CD8-positive, alpha-beta memory T cell (primary cell): ENCODE measurements at regions not wholly inside any gene's neighbourhood (a gene's known extent, or its start where the extent isn't known, plus 50 kb on each side); places are given as distances from the start of the nearest gene placed in this dataset.

Experiments used
- CTCF ChIA-PET: fragments of 350-600 bp; sonication (Branson Sonifier 250); formaldehyde crosslinking; loops from one replicate; lab custom pipeline; 2021; ENCODE audit warnings: antibody characterized with exemption; lab: Charles Lee
- POLR2A ChIA-PET: fragments of 350-600 bp; sonication (Branson Sonifier 250); formaldehyde crosslinking; loops from one replicate; lab custom pipeline; 2021; ENCODE audit warnings: antibody characterized with exemption; lab: Charles Lee
- DNase-seq, 5 donors: peaks; one replicate each; pipeline versions ENCODE4 v3.0.0 to v3.0.0-alpha.2; 2020 to 2022; ENCODE audit warnings: mixed read lengths in 1 of 5
- H3K27ac ChIP-seq: one replicate; pipeline ENCODE4 v1.7.0; 2013; ENCODE audit warnings: low read depth, mild to moderate bottlenecking, low read length, moderate library complexity
- H3K27me3 ChIP-seq: 2 replicates; pipeline ENCODE4 v1.7.0; 2013; ENCODE audit warnings: low read length, mild to moderate bottlenecking; ENCODE audit not compliant: insufficient read depth, poor library complexity, severe bottlenecking
- H3K36me3 ChIP-seq: 2 replicates; pipeline ENCODE4 v1.7.0; 2013; ENCODE audit warnings: mild to moderate bottlenecking, low read length, moderate library complexity; ENCODE audit not compliant: insufficient read depth
- H3K4me1 ChIP-seq: 2 replicates; pipeline ENCODE4 v1.7.0; 2013; ENCODE audit warnings: mild to moderate bottlenecking, low read length, moderate library complexity; ENCODE audit not compliant: insufficient read depth
- H3K4me3 ChIP-seq: 2 replicates; pipeline ENCODE4 v1.7.0; 2013; ENCODE audit warnings: mild to moderate bottlenecking, low read length
- H3K9me3 ChIP-seq: 2 replicates; pipeline ENCODE4 v1.7.0; 2013; ENCODE audit warnings: mild to moderate bottlenecking, low read length
- H3K27ac Mint-ChIP-seq, 8 donors: one replicate each; pipeline ENCODE4 v1.8.0; 2020 to 2021; ENCODE audit warnings: mixed read lengths in 8 of 8, mild to moderate bottlenecking in 6 of 8, inconsistent platforms in 3 of 8, moderate library complexity in 3 of 8
- H3K27me3 Mint-ChIP-seq, 2 donors: one replicate each; pipeline ENCODE4 v1.8.0; 2020 to 2021; ENCODE audit warnings: mixed read lengths in 2 of 2, mild to moderate bottlenecking in 1 of 2, moderate library complexity in 1 of 2
- H3K36me3 Mint-ChIP-seq, 3 donors: one replicate each; pipeline ENCODE4 v1.8.0; 2020 to 2021; ENCODE audit warnings: mixed read lengths in 3 of 3, inconsistent platforms in 1 of 3, mild to moderate bottlenecking in 1 of 3
- H3K4me1 Mint-ChIP-seq, 3 donors: one replicate each; pipeline ENCODE4 v1.8.0; 2020 to 2021; ENCODE audit warnings: mixed read lengths in 3 of 3, inconsistent platforms in 1 of 3, mild to moderate bottlenecking in 1 of 3
- H3K4me3 Mint-ChIP-seq, 7 donors: one replicate each; pipeline ENCODE4 v1.8.0; 2020 to 2021; ENCODE audit warnings: mixed read lengths in 7 of 7, mild to moderate bottlenecking in 6 of 7, moderate library complexity in 4 of 7, inconsistent platforms in 2 of 7
- H3K9me3 Mint-ChIP-seq, 5 donors: one replicate each; pipeline ENCODE4 v1.8.0; 2020 to 2022; ENCODE audit warnings: mixed read lengths in 5 of 5, mild to moderate bottlenecking in 3 of 5, moderate library complexity in 2 of 5, inconsistent platforms in 1 of 5

DNA sequence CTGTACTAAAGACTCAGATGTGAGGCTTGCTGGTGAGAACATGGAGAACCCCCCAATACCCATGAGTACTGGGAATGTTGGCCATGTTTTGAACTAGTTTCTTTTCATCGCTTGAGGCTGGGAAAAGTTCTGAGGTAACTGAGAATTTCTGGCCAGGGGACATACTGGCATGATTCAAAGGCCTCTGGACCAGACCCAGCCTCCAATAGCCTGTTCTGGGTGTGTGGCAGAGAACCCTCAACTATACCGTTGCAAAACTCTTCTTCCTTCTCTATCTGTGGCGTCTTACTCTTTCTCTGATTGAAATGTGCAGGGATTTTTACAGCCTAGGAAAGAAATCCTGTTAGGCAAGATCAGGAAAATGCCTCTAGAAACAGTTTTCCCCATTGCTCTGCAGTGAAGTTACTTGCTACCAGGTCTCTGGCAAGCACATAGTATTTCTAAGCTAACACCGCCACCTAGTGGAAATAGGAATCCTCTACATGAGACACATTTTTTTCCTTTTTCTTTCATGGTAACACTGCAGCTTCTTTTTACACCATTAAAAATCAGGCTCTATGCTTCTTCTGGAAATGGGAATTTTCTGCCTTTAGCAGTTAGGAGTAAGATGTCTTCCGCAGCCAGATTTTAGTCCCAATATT lies 170.7 kb upstream of the ZCCHC13 start:
- no peaks in the 10 kb centered on the region for H3K4me1 Mint-ChIP-seq
- H3K4me3 Mint-ChIP-seq, result no peak overlapping the region
- Histone ChIP-seq H3K27ac (no peak overlapping the region), H3K4me1 (no peaks in the 10 kb centered on the region), H3K27me3 (no peaks in the 10 kb centered on the region), H3K9me3 (no peaks in the 10 kb centered on the region), H3K36me3 (no peaks in the 10 kb centered on the region), H3K4me3 (no peak overlapping the region)
- CTCF ChIA-PET, result interaction anchor here (0.6 to 1.0 kb wide), 2 partner anchors 272 to 1560 kb away, joined by 3 to 4 read pairs; no protein-coding TSS in a partner anchor
- no peak overlapping the region for H3K27ac Mint-ChIP-seq
- DNase-seq, result peak in 2 of 5 donors; percentile 52 to 56
- POLR2A ChIA-PET, result no interaction called here
- H3K27me3 Mint-ChIP-seq, result peaks cover 0 to 1% of the 10 kb centered on the region in 2 donors
- H3K9me3 Mint-ChIP-seq, result no peaks in the 10 kb centered on the region
- peaks cover 0 to 5% (median 0%) of the 10 kb centered on the region in 3 donors for H3K36me3 Mint-ChIP-seq

DNA sequence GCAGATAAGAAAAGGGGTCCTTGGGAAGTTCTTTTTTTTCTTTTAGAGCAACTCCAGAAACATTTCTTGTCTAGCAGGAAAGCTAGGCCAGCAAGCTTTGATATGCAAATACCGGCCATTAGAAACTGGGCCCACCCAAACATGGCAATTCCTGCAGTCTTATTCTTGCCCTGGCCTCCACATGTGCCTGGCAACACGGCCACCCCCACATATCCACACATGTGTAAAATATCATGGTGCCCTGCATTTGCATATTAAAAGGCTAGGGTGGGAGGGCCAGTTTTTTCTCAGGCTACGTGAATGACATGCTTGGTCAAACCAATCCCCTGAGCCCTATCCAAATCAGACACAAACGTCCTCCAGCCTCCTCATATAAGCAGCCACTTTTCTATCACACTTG lies 171.7 kb upstream of the ZCCHC13 start:
- H3K9me3 ChIP-seq, result no peaks in the 10 kb centered on the region
- no peak for DNase-seq
- Mint-ChIP-seq H3K36me3 (peaks cover 0 to 5% (median 0%) of the 10 kb centered on the region in 3 donors), H3K9me3 (no peaks in the 10 kb centered on the region), H3K27me3 (peaks cover 0 to 2% of the 10 kb centered on the region in 2 donors), H3K27ac (no peak overlapping the region), H3K4me3 (peak overlapping the region in 1 of 7 donors; percentile 18), H3K4me1 (no peaks in the 10 kb centered on the region)
- ChIA-PET POLR2A (no interaction called here), CTCF (no interaction called here)
- no peaks in the 10 kb centered on the region for H3K27me3 ChIP-seq
- H3K4me3 ChIP-seq, result no peak overlapping the region
- H3K36me3 ChIP-seq, result no peaks in the 10 kb centered on the region
- no peak overlapping the region for H3K27ac ChIP-seq
- no peaks in the 10 kb centered on the region for H3K4me1 ChIP-seq

DNA sequence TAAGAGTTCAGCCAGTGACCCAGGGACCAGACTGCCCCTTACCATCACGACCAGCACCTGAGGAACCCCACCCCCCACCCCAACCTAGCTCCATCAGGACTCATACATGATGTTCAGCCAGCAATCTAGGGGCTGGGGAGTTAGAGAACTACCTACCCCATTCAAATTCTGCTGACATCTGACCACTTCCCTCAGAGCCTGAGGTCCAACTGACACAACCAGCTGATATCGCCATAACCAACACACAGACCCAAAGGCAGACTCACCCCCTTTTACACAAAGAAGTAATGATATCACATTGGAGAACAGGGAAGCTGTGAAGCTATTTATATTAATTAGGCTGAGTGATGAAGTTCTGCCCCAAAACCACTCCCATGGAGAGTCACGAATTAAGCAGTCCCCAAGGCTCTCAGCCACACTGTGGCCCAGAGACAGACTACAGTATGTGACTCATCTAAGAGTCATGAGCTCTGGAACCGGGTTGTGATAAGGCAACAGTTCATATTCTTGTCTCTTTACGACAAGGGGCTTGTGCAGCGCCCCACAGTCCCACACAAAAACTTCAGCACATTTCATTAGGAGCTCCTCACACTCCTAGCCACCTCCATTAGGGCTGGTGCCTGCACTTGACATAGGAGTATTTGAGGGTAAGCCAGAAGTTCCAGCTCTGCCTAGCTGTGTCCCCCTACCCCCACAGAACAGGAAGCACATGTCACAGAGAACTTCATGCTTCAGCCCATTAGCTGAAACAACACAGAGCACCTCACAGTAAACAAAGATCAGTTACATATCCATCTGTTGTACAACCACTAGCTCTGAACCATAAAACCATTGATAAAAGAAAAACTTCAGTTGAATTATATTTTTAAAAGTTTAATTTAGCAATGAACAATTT lies 184.7 kb upstream of the ZCCHC13 start:
- H3K27me3 ChIP-seq, result no peaks in the 10 kb centered on the region
- H3K4me1 ChIP-seq, result no peaks in the 10 kb centered on the region
- no peak for DNase-seq
- peaks cover 0 to 5% of the 10 kb centered on the region in 2 donors for H3K27me3 Mint-ChIP-seq
- no peaks in the 10 kb centered on the region for H3K36me3 ChIP-seq
- ChIA-PET CTCF (no interaction called here), POLR2A (no interaction called here)
- no peaks in the 10 kb centered on the region for H3K4me1 Mint-ChIP-seq
- no peaks in the 10 kb centered on the region for H3K9me3 ChIP-seq
- peaks cover 0 to 1% (median 0%) of the 10 kb centered on the region in 5 donors for H3K9me3 Mint-ChIP-seq
- H3K27ac ChIP-seq, result no peak overlapping the region
- no peak overlapping the region for H3K4me3 ChIP-seq
- peak overlapping the region in 1 of 8 donors; percentile 2 for H3K27ac Mint-ChIP-seq
- H3K36me3 Mint-ChIP-seq, result no peaks in the 10 kb centered on the region
- no peak overlapping the region for H3K4me3 Mint-ChIP-seq

DNA sequence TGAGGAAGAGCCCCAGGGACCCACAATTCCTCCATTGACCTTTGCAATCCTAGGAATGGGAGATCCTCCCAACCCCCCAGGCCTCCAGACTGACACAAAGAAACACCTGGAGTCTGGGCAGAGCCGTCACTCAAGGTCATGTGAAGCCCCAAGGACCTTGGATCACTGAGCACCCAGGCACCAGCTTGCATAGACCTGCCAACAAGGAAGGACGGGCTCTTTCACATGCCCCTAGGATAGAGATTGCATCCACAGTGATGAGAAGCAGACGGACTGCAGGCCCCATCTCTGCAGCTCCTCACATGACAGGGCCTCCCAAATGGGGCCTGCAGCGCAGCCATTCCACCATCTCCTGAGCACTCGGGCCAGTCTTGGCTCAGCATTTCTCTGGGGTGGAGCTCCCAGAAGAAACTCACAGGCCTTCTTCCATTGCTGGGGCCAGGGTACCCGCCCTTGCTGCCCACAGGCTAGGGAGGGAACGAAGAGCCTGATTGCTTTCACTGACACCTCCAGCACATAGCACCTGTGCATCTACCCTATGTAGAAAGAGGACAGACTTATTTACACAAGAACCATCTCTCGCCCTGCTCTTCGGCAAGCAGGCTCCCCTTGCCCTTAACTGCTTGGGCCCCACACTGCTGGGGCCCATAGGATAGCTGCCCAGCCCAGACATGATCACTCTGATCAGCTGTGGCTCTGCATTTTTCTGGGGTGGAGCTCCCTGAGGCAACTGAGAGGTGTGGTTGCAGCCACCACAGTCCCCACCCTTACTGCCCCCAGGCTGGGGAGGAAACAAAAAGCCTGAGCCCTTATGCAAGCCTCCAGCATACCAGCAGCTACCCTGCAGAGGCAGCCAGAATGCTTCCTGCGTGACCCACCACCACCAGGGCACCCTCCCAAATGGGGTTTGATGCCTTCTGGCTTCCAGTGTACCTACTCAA lies 185.7 kb upstream of the ZCCHC13 start:
- H3K27me3 ChIP-seq, result no peaks in the 10 kb centered on the region
- no peaks in the 10 kb centered on the region for H3K4me1 ChIP-seq
- peaks cover 0 to 1% (median 0%) of the 10 kb centered on the region in 5 donors for H3K9me3 Mint-ChIP-seq
- no peaks in the 10 kb centered on the region for H3K36me3 Mint-ChIP-seq
- peaks cover 0 to 7% of the 10 kb centered on the region in 2 donors for H3K27me3 Mint-ChIP-seq
- H3K4me1 Mint-ChIP-seq, result no peaks in the 10 kb centered on the region
- no peak for DNase-seq
- no peak overlapping the region for H3K27ac ChIP-seq
- ChIA-PET CTCF (no interaction called here), POLR2A (no interaction called here)
- no peak overlapping the region for H3K4me3 Mint-ChIP-seq
- no peak overlapping the region for H3K4me3 ChIP-seq
- no peaks in the 10 kb centered on the region for H3K9me3 ChIP-seq
- H3K27ac Mint-ChIP-seq, result no peak overlapping the region
- no peaks in the 10 kb centered on the region for H3K36me3 ChIP-seq

DNA sequence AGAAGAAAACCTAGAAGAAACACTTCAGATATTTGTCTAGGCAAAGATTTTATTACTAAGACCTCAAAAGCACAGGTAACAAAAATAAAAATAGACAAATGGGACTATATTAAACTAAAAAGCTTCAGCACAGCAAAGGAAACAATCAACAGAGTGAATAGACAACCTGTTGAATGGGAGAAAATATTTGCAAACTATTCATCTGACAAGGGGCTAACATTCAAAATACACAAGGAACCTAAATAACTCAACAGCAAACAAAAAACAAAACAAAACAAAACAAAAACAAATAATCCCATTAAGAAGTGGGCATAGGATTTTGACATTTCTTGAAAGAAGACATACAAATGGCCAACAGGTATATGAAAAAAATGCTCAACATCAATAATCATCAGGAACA lies 192.7 kb upstream of the ZCCHC13 start:
- Histone ChIP-seq H3K4me3 (no peak overlapping the region), H3K4me1 (no peaks in the 10 kb centered on the region), H3K9me3 (no peaks in the 10 kb centered on the region), H3K27ac (no peak overlapping the region), H3K27me3 (no peaks in the 10 kb centered on the region), H3K36me3 (no peaks in the 10 kb centered on the region)
- no peak overlapping the region for H3K4me3 Mint-ChIP-seq
- H3K36me3 Mint-ChIP-seq, result peaks cover 3 to 20% (median 14%) of the 10 kb centered on the region in 3 donors
- no peak for DNase-seq
- H3K9me3 Mint-ChIP-seq, result peaks cover 0 to 4% (median 0%) of the 10 kb centered on the region in 5 donors
- CTCF ChIA-PET, result no interaction called here
- no peak overlapping the region for H3K27ac Mint-ChIP-seq
- H3K4me1 Mint-ChIP-seq, result no peaks in the 10 kb centered on the region
- POLR2A ChIA-PET, result no interaction called here
- peaks cover 0 to 14% of the 10 kb centered on the region in 2 donors for H3K27me3 Mint-ChIP-seq

DNA sequence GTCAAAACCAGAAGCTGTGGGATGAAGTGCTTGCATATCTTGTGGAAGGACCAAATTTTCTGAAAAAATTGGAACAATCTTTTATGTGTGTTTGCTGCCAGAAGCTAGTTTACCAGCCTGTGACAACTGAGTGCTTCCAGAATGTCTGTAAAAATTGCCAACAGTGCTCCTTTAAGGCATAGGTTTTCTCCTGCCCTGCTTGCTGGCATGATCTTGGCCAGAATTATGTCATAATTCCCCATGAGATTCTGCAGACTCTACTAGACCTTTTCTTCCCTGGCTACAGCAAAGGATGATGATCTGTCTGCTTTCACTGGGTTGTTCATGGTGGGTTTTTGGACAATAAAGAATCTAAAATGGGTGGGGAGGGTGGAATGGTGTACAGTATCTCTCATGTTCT lies 196.3 kb upstream of the ZCCHC13 start:
- H3K27ac ChIP-seq, result no peak overlapping the region
- Mint-ChIP-seq H3K4me3 (no peak overlapping the region), H3K4me1 (no peaks in the 10 kb centered on the region), H3K9me3 (peaks cover 0 to 4% (median 0%) of the 10 kb centered on the region in 5 donors), H3K27me3 (peaks cover 0 to 12% of the 10 kb centered on the region in 2 donors), H3K36me3 (peaks cover 4 to 25% (median 18%) of the 10 kb centered on the region in 3 donors), H3K27ac (no peak overlapping the region)
- no peak overlapping the region for H3K4me3 ChIP-seq
- no peaks in the 10 kb centered on the region for H3K36me3 ChIP-seq
- ChIA-PET CTCF (no interaction called here), POLR2A (no interaction called here)
- no peaks in the 10 kb centered on the region for H3K9me3 ChIP-seq
- no peak for DNase-seq
- no peaks in the 10 kb centered on the region for H3K27me3 ChIP-seq
- H3K4me1 ChIP-seq, result no peaks in the 10 kb centered on the region

DNA sequence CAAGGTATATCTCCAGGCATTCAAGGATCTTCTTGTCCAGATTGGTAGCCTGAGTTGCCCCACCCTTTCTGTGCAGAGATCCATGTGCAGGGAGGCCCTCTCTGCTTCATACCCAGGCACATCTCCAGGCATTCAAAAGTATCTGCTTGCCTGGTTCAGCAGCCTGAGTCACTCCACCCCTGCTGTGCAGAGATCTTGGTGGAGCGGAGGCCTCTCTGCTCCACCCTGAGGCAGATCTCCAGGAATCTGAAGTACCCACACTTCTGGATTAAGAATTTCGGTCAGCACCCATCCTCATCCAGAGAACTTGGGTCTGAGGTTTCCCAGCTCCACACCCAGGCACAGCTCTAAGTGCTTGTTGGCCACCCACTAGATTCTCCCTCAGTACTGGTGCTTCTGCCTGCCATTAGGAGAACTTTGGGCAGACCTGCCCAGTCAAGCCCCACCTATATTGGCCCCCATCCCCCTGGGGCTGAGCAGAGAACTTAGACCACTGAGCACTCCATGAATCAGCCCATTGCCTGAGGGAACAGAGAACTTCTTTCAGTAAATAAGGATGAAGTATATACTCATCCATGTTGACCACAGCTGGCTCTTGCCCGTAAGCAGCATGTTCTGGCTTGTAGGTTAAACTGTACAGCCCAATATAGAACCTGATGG lies 199.5 kb upstream of the ZCCHC13 start:
- no peaks in the 10 kb centered on the region for H3K4me1 ChIP-seq
- peaks cover 0 to 8% (median 4%) of the 10 kb centered on the region in 5 donors for H3K9me3 Mint-ChIP-seq
- H3K27me3 ChIP-seq, result no peaks in the 10 kb centered on the region
- no peaks in the 10 kb centered on the region for H3K4me1 Mint-ChIP-seq
- H3K9me3 ChIP-seq, result no peaks in the 10 kb centered on the region
- no peak overlapping the region for H3K4me3 ChIP-seq
- H3K27me3 Mint-ChIP-seq, result peaks cover 0 to under 1% of the 10 kb centered on the region in 2 donors
- ChIA-PET CTCF (no interaction called here), POLR2A (no interaction called here)
- H3K36me3 Mint-ChIP-seq, result peaks cover 4 to 35% (median 14%) of the 10 kb centered on the region in 3 donors
- no peaks in the 10 kb centered on the region for H3K36me3 ChIP-seq
- no peak overlapping the region for H3K27ac ChIP-seq
- H3K27ac Mint-ChIP-seq, result peak overlapping the region in 1 of 8 donors; percentile 28
- H3K4me3 Mint-ChIP-seq, result no peak overlapping the region
- DNase-seq, result no peak
